GM12878 (cell line): ENCODE measurements at regions not wholly inside any gene's neighbourhood (a gene's known extent, or its start where the extent isn't known, plus 50 kb on each side); places are given as distances from the start of the nearest gene placed in this dataset.

Experiments used
- ATAC-seq: fragments of 200-7000 bp; cut with Tn5 transposase; 3 replicates; pipeline ENCODE4 v1.9.1; 2020; ENCODE audit warnings: mild to moderate bottlenecking, moderate library complexity
- BruUV-seq: library from RNA; stranded (reverse); fragments of 400-500 nt; replicated peaks from 2 replicates; lab custom pipeline; 2021; lab: Mats Ljungman, UMichigan
- CTCF ChIA-PET: fragments of 300-600 bp; sonication (Branson Sonifier 250); formaldehyde crosslinking; extraction: SDS; loops from one replicate; lab custom pipeline; 2021; ENCODE audit warnings: inconsistent platforms; lab: Yijun Ruan, JAX
- POLR2A ChIA-PET: fragments of 350-600 bp; formaldehyde crosslinking; extraction: SDS; loops from one replicate; lab custom pipeline; 2021; ENCODE audit warnings: inconsistent platforms; lab: Charles Lee
- RAD21 ChIA-PET: fragments of 300-600 bp; sonication (Branson Sonifier 250); formaldehyde crosslinking; loops from one replicate; lab custom pipeline; 2023; ENCODE audit warnings: antibody characterized with exemption; ENCODE audit not compliant: unreplicated experiment; lab: Charles Lee
- SMC1A ChIA-PET: fragments of 300-600 bp; sonication (Branson Sonifier 250); formaldehyde crosslinking; loops from one replicate; lab custom pipeline; 2023; ENCODE audit not compliant: unreplicated experiment, uncharacterized antibody; lab: Charles Lee
- DNase-seq: peaks from one replicate; pipeline ENCODE4 v3.0.0-alpha.2; 2011; ENCODE audit warnings: low read depth, low spot score
- FAIRE-seq: peaks from 3 replicates; lab custom pipeline; 2011; peaks lifted over from hg19 to GRCh38; lab: Jason Lieb, UNC
- H2AFZ ChIP-seq: 2 replicates; pipeline ENCODE4 v1.6.0; 2011; ENCODE audit warnings: low read depth, low read length, control low read depth; ENCODE audit not compliant: control insufficient read depth
- H3K27ac ChIP-seq: 2 replicates; pipeline ENCODE4 v1.5.1; 2011; ENCODE audit warnings: control low read depth; ENCODE audit not compliant: control insufficient read depth, insufficient read depth
- H3K27me3 ChIP-seq, 2 experiments: replicated peaks in 1 of 2; 2 replicates each; pipeline versions ENCODE4 v1.6.0 to v1.6.1; 2011; ENCODE audit warnings: low read length in 1 of 2; ENCODE audit not compliant: control insufficient read depth in 2 of 2, insufficient read depth in 2 of 2
- H3K36me3 ChIP-seq, 2 experiments: 2 replicates each; pipeline ENCODE4 v1.5.1; 2011; ENCODE audit warnings: low read length in 1 of 2; ENCODE audit not compliant: control insufficient read depth in 2 of 2, insufficient read depth in 2 of 2
- H3K4me1 ChIP-seq: 2 replicates; pipeline ENCODE4 v1.6.1; 2011; ENCODE audit warnings: mild to moderate bottlenecking, low read length, moderate library complexity, mixed read lengths; ENCODE audit not compliant: control insufficient read depth, insufficient read depth
- H3K4me2 ChIP-seq: 2 replicates; pipeline ENCODE4 v1.6.0; 2011; ENCODE audit warnings: control low read depth; ENCODE audit not compliant: control insufficient read depth, insufficient read depth
- H3K4me3 ChIP-seq: fragments of 200-600 bp; sonication (generic); 2 replicates; pipeline ENCODE4 v1.5.1; 2016
- H3K79me2 ChIP-seq: 2 replicates; pipeline ENCODE4 v1.6.0; 2011; ENCODE audit warnings: low read length; ENCODE audit not compliant: control insufficient read depth, insufficient read depth
- H3K9ac ChIP-seq: 2 replicates; pipeline ENCODE4 v1.8.0; 2011; ENCODE audit warnings: low read length, control low read depth, mixed read lengths; ENCODE audit not compliant: control insufficient read depth, insufficient read depth
- H3K9me3 ChIP-seq: replicated peaks from 3 replicates; pipeline ENCODE4 v1.5.1; 2011; ENCODE audit warnings: mild to moderate bottlenecking, low read length; ENCODE audit not compliant: control insufficient read depth, insufficient read depth
- H4K20me1 ChIP-seq: 2 replicates; pipeline ENCODE4 v1.6.0; 2011; ENCODE audit not compliant: control insufficient read depth, insufficient read depth
- ASH2L ChIP-seq: fragments of 300-600, 200-600 bp; sonication (generic); IDR thresholded peaks from 2 replicates; pipeline ENCODE4 v1.6.1; 2017; ENCODE audit warnings: low read depth, mild to moderate bottlenecking, borderline replicate concordance
- CBX5 ChIP-seq: sonication (generic); IDR thresholded peaks from 2 replicates; pipeline ENCODE4 v1.6.1; 2016; ENCODE audit warnings: low read depth, moderate library complexity, mild to moderate bottlenecking, inconsistent platforms
- EGR1 ChIP-seq, 2 experiments: IDR thresholded peaks; 1 replicate in 1 of 2; 2 replicates in 1 of 2; pipeline ENCODE4 v1.6.1; 2011 to 2012; ENCODE audit warnings: low read depth in 2 of 2, low read length in 2 of 2, borderline replicate concordance in 1 of 2, mild to moderate bottlenecking in 1 of 2, moderate library complexity in 1 of 2
- ESRRA ChIP-seq: IDR thresholded peaks from 2 replicates; pipeline ENCODE4 v1.6.1; 2012; ENCODE audit warnings: mild to moderate bottlenecking, low read length, improper control_type of control experiment
- FOS ChIP-seq: IDR thresholded peaks from 3 replicates; pipeline ENCODE4 v1.6.1; 2011; ENCODE audit warnings: borderline replicate concordance; ENCODE audit not compliant: insufficient read length; ENCODE audit errors: extremely low read depth
- HDGF ChIP-seq: fragments of 450-650 bp; IDR thresholded peaks from 2 replicates; pipeline ENCODE4 v1.6.1; 2016; ENCODE audit warnings: antibody characterized with exemption
- IKZF1 ChIP-seq: fragments of 450-650 bp; conservative IDR thresholded peaks from 2 replicates; pipeline ENCODE4 v1.6.1; 2017; ENCODE audit warnings: antibody characterized with exemption, mild to moderate bottlenecking
- MLLT1 ChIP-seq: fragments of 450-650 bp; IDR thresholded peaks from 2 replicates; pipeline ENCODE4 v1.6.1; 2016; ENCODE audit warnings: mild to moderate bottlenecking
- NFXL1 ChIP-seq: fragments of 450-650 bp; IDR thresholded peaks from 2 replicates; pipeline ENCODE4 v1.6.1; 2017; ENCODE audit warnings: antibody characterized with exemption, mild to moderate bottlenecking, borderline replicate concordance
- NR2C2 ChIP-seq: IDR thresholded peaks from 2 replicates; pipeline ENCODE4 v1.6.1; 2011; ENCODE audit warnings: borderline replicate concordance, low read depth; ENCODE audit not compliant: control insufficient read depth, insufficient read length
- PML ChIP-seq: IDR thresholded peaks from 2 replicates; pipeline ENCODE4 v1.6.1; 2012; ENCODE audit warnings: low read length, inconsistent platforms
- RBBP5 ChIP-seq: fragments of 200-600 bp; sonication (generic); conservative IDR thresholded peaks from 2 replicates; pipeline ENCODE4 v1.6.1; 2016
- RFX5 ChIP-seq: IDR thresholded peaks from 2 replicates; pipeline ENCODE4 v1.6.1; 2011; ENCODE audit warnings: low read depth, low read length, improper control_type of control experiment
- SMAD5 ChIP-seq: IDR thresholded peaks from 2 replicates; pipeline ENCODE4 v1.6.1; 2016; ENCODE audit warnings: antibody characterized with exemption, low read depth
- TAF1 ChIP-seq: IDR thresholded peaks from 2 replicates; pipeline ENCODE4 v1.6.1; 2011; ENCODE audit warnings: mild to moderate bottlenecking, low read depth, low read length, borderline replicate concordance
- WGBS: methylation state at CpG from one replicate; pipeline ENCODE4 v1.1.6; 2016; ENCODE audit warnings: low lambda C conversion rate; ENCODE audit not compliant: insufficient replicate concordance, insufficient coverage; ENCODE audit errors: missing lambda C conversion rate; 5-methylcytosine and 5-hydroxymethylcytosine counted together
- in situ Hi-C: fragments of 300-500 bp; cut with MboI; formaldehyde crosslinking; loops from 9 replicates; pipeline ENCODE4 v1.14.3; 2018; ENCODE audit warnings: mixed read lengths
- intact Hi-C: fragments of 100-400 bp; cut with micrococcal nuclease; formaldehyde crosslinking; loops from one replicate; pipeline ENCODE4 v1.14.2; 2022; ENCODE audit not compliant: unreplicated experiment
- TF ChIP-seq, protein P1 (sequence below): IDR thresholded peaks from 2 replicates; pipeline ENCODE4 v1.6.1; 2011; ENCODE audit warnings: low read depth, mild to moderate bottlenecking, low read length, moderate library complexity, borderline replicate concordance; ENCODE audit errors: extremely low read depth

- no peaks in the 10 kb centered on the region for H3K9me3 ChIP-seq
- H3K27me3 ChIP-seq = no peaks in the 10 kb centered on the region
- H4K20me1 ChIP-seq = no peaks in the 10 kb centered on the region
- no peak overlapping the region for H2AFZ ChIP-seq
- FAIRE-seq = no peak
- in situ Hi-C loops = no loop called here
- intact Hi-C loops = loop anchor here (1.0 to 5.0 kb wide), 3 partner anchors 31 to 836 kb away; no protein-coding TSS in a partner anchor
- CTCF ChIA-PET = interaction anchor here (0.7 to 2.5 kb wide), 4 partner anchors 80 to 170 kb away, joined by 3 to 10 read pairs (median 4); no protein-coding TSS in a partner anchor
- no peak overlapping the region for H3K9ac ChIP-seq
- H3K36me3 ChIP-seq = no peaks in the 10 kb centered on the region
- ATAC-seq = no peak
- no peak for TF ChIP-seq RBBP5
- TF ChIP-seq ASH2L = no peak
- TF ChIP-seq MLLT1 = no peak
- TF ChIP-seq TAF1 = no peak
- TF ChIP-seq NR2C2 = no peak
- TF ChIP-seq EGR1 (IDR thresholded peaks at IDR 0.05; ENCODE audit: borderline replicate concordance in 1 of 2, low read depth in 2 of 2, low read length in 2 of 2) = no peak
- no peak for TF ChIP-seq PML
- no peak for TF ChIP-seq ESRRA
- TF ChIP-seq IKZF1 = no peak
- no peak for TF ChIP-seq CBX5
- no peak for TF ChIP-seq SMAD5
- TF ChIP-seq FOS = no peak
- no peak for TF ChIP-seq HDGF
- TF ChIP-seq NFXL1 = no peak
- TF ChIP-seq, protein P1, sequence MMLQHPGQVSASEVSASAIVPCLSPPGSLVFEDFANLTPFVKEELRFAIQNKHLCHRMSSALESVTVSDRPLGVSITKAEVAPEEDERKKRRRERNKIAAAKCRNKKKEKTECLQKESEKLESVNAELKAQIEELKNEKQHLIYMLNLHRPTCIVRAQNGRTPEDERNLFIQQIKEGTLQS = no peak
- no peak for TF ChIP-seq RFX5
- TF ChIP-seq, all 136 proteins: peak for 0
- WGBS = 49% methylated on average over 6 of the region's 6 CpGs
- ChIA-PET POLR2A (no interaction called here), SMC1A (interaction anchor here (1.5 kb wide), 1 partner anchor 32 kb away, joined by 5 read pairs; no protein-coding TSS in a partner anchor), RAD21 (no interaction called here)
- H3K4me3 ChIP-seq = no peak overlapping the region
- H3K4me2 ChIP-seq = no peak overlapping the region
- H3K79me2 ChIP-seq = no peaks in the 10 kb centered on the region
- H3K27ac ChIP-seq = no peak overlapping the region
- no peak for DNase-seq
- BruUV-seq = no TSS peak
- H3K4me1 ChIP-seq = no peaks in the 10 kb centered on the region
Measured at GRCh38 chr21:23968008-23968407, 1639.3 kb downstream of the MRPL39 start.
